Pons (tissue), 1 donor: ENCODE measurements at regions not wholly inside any gene's neighbourhood (a gene's known extent, or its start where the extent isn't known, plus 50 kb on each side); places are given as distances from the start of the nearest gene placed in this dataset.
"Not testable (repeated sequence)": the region's sequence is repeated elsewhere in the genome, so short reads cannot be mapped to it uniquely, and the experiment has no call there.

Source experiments
- DNase-seq: peaks from one replicate; pipeline ENCODE4 v3.0.0-alpha.2; 2016; ENCODE audit warnings: low spot score

- no peak for DNase-seq
These were observed 80.4 kb upstream of the ZCCHC2 start for GRCh38 chr18:62442391-62442790.

GRCh38 chr18:62445386-62445917 lies 77.4 kb upstream of the ZCCHC2 start:
- DNase-seq, result no peak

GRCh38 chr18:62446511-62446910 lies 76.3 kb upstream of the ZCCHC2 start:
- DNase-seq, result no peak

- no peak for DNase-seq
These were observed 75.2 kb upstream of the ZCCHC2 start for GRCh38 chr18:62447652-62448051.

GRCh38 chr18:62448426-62448825 lies 74.4 kb upstream of the ZCCHC2 start:
- no peak for DNase-seq

GRCh38 chr18:62449490-62450104 lies 73.2 kb upstream of the ZCCHC2 start:
- DNase-seq, result no peak

- DNase-seq, result no peak
These were observed 72.7 kb upstream of the ZCCHC2 start for GRCh38 chr18:62450175-62450545.

- peak; percentile 35 for DNase-seq
These were observed 72.0 kb upstream of the ZCCHC2 start for GRCh38 chr18:62450546-62451410.

GRCh38 chr18:62452280-62452831 lies 70.5 kb upstream of the ZCCHC2 start:
- DNase-seq, result no peak

- DNase-seq, result no peak
These were observed 69.0 kb upstream of the ZCCHC2 start for GRCh38 chr18:62453864-62454263.

GRCh38 chr18:62454527-62454926 lies 68.3 kb upstream of the ZCCHC2 start:
- no peak for DNase-seq

- DNase-seq, result no peak
These were observed 67.6 kb upstream of the ZCCHC2 start for GRCh38 chr18:62455222-62455621.

- no peak for DNase-seq
These were observed 64.9 kb upstream of the ZCCHC2 start for GRCh38 chr18:62457877-62458276.

GRCh38 chr18:62458346-62458745 lies 64.5 kb upstream of the ZCCHC2 start:
- DNase-seq, result no peak

GRCh38 chr18:62458868-62459716 lies 63.7 kb upstream of the ZCCHC2 start:
- no peak for DNase-seq

- no peak for DNase-seq
These were observed 61.9 kb upstream of the ZCCHC2 start for GRCh38 chr18:62460851-62461300.

GRCh38 chr18:62461591-62461990 lies 61.2 kb upstream of the ZCCHC2 start:
- no peak for DNase-seq

- no peak for DNase-seq
These were observed 58.6 kb upstream of the ZCCHC2 start for GRCh38 chr18:62464266-62464665.

- DNase-seq, result not testable (repeated sequence)
These were observed 53.7 kb upstream of the ZCCHC2 start for GRCh38 chr18:62469131-62469530.
